ENCODE measurements at regions not wholly inside any gene's neighbourhood (a gene's known extent, or its start where the extent isn't known, plus 50 kb on each side); places are given as distances from the start of the nearest gene placed in this dataset.

- TF ChIP-seq CTCF (IDR thresholded peaks at IDR 0.05) (no peak), POLR2A (IDR thresholded peaks at IDR 0.05) (no peak)
- no peak overlapping the region for H3K27ac ChIP-seq
- no peaks in the 10 kb centered on the region for H3K4me1 ChIP-seq
- DNase-seq, result no peak
- no peak overlapping the region for H3K4me3 ChIP-seq
- no peaks in the 10 kb centered on the region for H3K27me3 ChIP-seq
- no peaks in the 10 kb centered on the region for H3K36me3 ChIP-seq
- intact Hi-C loops (cut with DNase I), result no loop called here
- no peaks in the 10 kb centered on the region for H3K9me3 ChIP-seq
Observed at GRCh38 chr2:106638580-106638979, 151.4 kb downstream of the CD8B2 start.

- Histone ChIP-seq H3K4me1 (no peaks in the 10 kb centered on the region), H3K36me3 (no peaks in the 10 kb centered on the region), H3K27ac (no peak overlapping the region), H3K9me3 (no peaks in the 10 kb centered on the region), H3K4me3 (no peak overlapping the region), H3K27me3 (no peaks in the 10 kb centered on the region)
- TF ChIP-seq POLR2A (IDR thresholded peaks at IDR 0.05) (no peak), CTCF (IDR thresholded peaks at IDR 0.05) (no peak)
- intact Hi-C loops (cut with DNase I), result no loop called here
- DNase-seq, result no peak
Observed at GRCh38 chr2:106642679-106643078, 155.5 kb downstream of the CD8B2 start.

- H3K9me3 ChIP-seq, result no peaks in the 10 kb centered on the region
- intact Hi-C loops (cut with DNase I), result no loop called here
- H3K4me3 ChIP-seq, result no peak overlapping the region
- H3K4me1 ChIP-seq, result no peaks in the 10 kb centered on the region
- WGBS, 2 donors, result 91 to 92% methylated on average over 4 of the region's 4 CpGs
- no peak overlapping the region for H3K27ac ChIP-seq
- no peak for TF ChIP-seq CTCF (IDR thresholded peaks at IDR 0.05)
- no peak for TF ChIP-seq POLR2A (IDR thresholded peaks at IDR 0.05)
- H3K36me3 ChIP-seq, result no peaks in the 10 kb centered on the region
- no peak for DNase-seq
- H3K27me3 ChIP-seq, result no peaks in the 10 kb centered on the region
Observed at GRCh38 chr2:106644623-106645022, 157.5 kb downstream of the CD8B2 start.

GRCh38 chr2:106646605-106647004 is 159.4 kb downstream of the CD8B2 start:
- intact Hi-C loops (cut with DNase I), result no loop called here
- TF ChIP-seq POLR2A (IDR thresholded peaks at IDR 0.05) (no peak), CTCF (IDR thresholded peaks at IDR 0.05) (no peak)
- Histone ChIP-seq H3K4me1 (no peaks in the 10 kb centered on the region), H3K27me3 (no peaks in the 10 kb centered on the region), H3K27ac (no peak overlapping the region), H3K9me3 (no peaks in the 10 kb centered on the region), H3K4me3 (no peak overlapping the region), H3K36me3 (no peaks in the 10 kb centered on the region)
- no peak for DNase-seq
- WGBS, 2 donors, result 88 to 95% methylated on average over 4 of the region's 4 CpGs

GRCh38 chr2:106649306-106649705 is 162.1 kb downstream of the CD8B2 start:
- no peak overlapping the region for H3K27ac ChIP-seq
- H3K4me1 ChIP-seq, result no peaks in the 10 kb centered on the region
- H3K27me3 ChIP-seq, result no peaks in the 10 kb centered on the region
- DNase-seq, result no peak
- no peak overlapping the region for H3K4me3 ChIP-seq
- TF ChIP-seq POLR2A (IDR thresholded peaks at IDR 0.05), result no peak
- TF ChIP-seq CTCF (IDR thresholded peaks at IDR 0.05), result no peak
- intact Hi-C loops (cut with DNase I), result no loop called here
- H3K36me3 ChIP-seq, result no peaks in the 10 kb centered on the region
- no peaks in the 10 kb centered on the region for H3K9me3 ChIP-seq
- 55 to 63% methylated on average over 1 of the region's 1 CpG for WGBS, 2 donors
